ENCODE measurements at regions not wholly inside any gene's neighbourhood (a gene's known extent, or its start where the extent isn't known, plus 50 kb on each side); places are given as distances from the start of the nearest gene placed in this dataset.

DNA sequence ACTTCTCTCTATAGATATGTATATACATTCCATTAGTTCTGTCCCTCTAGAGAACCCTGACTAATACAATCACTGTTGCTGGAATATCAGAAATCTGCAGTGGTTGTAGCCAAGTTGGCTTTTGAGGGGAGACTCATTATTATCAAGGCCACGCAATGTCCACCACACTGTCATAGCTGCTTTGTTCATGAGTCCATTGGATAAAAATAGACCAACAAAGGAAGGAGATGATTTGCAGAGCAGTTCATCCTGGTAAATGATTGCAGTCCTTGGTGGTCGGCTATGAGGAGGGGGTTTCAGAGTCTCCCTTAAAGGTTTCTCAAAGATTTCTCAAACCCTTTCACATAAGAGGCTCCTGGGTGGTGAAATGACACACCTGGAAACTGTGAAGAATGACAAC lies 192.8 kb upstream of the ANKH start:
- no peak overlapping the region for H3K4me2 ChIP-seq (ENCODE audit: extremely low read depth, insufficient read depth, low read length)
- no peak overlapping the region for H2AFZ ChIP-seq (ENCODE audit: low read length)
- no peaks in the 10 kb centered on the region for H3K36me3 ChIP-seq (ENCODE audit: control insufficient read depth, insufficient read depth, low read length)
- H3K9me3 ChIP-seq (ENCODE audit: control insufficient read depth, insufficient read depth, low read depth, low read length): no peaks in the 10 kb centered on the region
- DNase-seq (ENCODE audit: low read depth in 2 of 2): no peak
- H3K4me3 ChIP-seq (replicated peaks in 1 of 4; ENCODE audit: control extremely low read depth in 1 of 4, insufficient read depth in 1 of 4, low read depth in 3 of 4, low read length in 4 of 4): no peak overlapping the region
- no peak for TF ChIP-seq EZH2 (IDR thresholded peaks at IDR 0.05; ENCODE audit: low read length, missing control alignments)
- TF ChIP-seq, protein P1, sequence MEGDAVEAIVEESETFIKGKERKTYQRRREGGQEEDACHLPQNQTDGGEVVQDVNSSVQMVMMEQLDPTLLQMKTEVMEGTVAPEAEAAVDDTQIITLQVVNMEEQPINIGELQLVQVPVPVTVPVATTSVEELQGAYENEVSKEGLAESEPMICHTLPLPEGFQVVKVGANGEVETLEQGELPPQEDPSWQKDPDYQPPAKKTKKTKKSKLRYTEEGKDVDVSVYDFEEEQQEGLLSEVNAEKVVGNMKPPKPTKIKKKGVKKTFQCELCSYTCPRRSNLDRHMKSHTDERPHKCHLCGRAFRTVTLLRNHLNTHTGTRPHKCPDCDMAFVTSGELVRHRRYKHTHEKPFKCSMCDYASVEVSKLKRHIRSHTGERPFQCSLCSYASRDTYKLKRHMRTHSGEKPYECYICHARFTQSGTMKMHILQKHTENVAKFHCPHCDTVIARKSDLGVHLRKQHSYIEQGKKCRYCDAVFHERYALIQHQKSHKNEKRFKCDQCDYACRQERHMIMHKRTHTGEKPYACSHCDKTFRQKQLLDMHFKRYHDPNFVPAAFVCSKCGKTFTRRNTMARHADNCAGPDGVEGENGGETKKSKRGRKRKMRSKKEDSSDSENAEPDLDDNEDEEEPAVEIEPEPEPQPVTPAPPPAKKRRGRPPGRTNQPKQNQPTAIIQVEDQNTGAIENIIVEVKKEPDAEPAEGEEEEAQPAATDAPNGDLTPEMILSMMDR (conservative IDR thresholded peaks at IDR 0.05 in 1 of 2, IDR thresholded peaks at IDR 0.05 in 1 of 2; ENCODE audit: low read depth in 1 of 2, low read length in 2 of 2): no peak
- H3K79me2 ChIP-seq (ENCODE audit: control insufficient read depth, insufficient read depth, low read length): no peaks in the 10 kb centered on the region
- H3K9ac ChIP-seq (ENCODE audit: insufficient read depth, low read length): no peak overlapping the region
- H4K20me1 ChIP-seq (ENCODE audit: control insufficient read depth, extremely low read depth, insufficient read depth, low read length): no peaks in the 10 kb centered on the region
- H3K4me1 ChIP-seq (ENCODE audit: control insufficient read depth, extremely low read depth, insufficient read depth, low read length): no peaks in the 10 kb centered on the region
- H3K27me3 ChIP-seq (ENCODE audit: control insufficient read depth, insufficient read depth, low read length): no peaks in the 10 kb centered on the region
- H3K27ac ChIP-seq (ENCODE audit: insufficient read depth, low read length): no peak overlapping the region

DNA sequence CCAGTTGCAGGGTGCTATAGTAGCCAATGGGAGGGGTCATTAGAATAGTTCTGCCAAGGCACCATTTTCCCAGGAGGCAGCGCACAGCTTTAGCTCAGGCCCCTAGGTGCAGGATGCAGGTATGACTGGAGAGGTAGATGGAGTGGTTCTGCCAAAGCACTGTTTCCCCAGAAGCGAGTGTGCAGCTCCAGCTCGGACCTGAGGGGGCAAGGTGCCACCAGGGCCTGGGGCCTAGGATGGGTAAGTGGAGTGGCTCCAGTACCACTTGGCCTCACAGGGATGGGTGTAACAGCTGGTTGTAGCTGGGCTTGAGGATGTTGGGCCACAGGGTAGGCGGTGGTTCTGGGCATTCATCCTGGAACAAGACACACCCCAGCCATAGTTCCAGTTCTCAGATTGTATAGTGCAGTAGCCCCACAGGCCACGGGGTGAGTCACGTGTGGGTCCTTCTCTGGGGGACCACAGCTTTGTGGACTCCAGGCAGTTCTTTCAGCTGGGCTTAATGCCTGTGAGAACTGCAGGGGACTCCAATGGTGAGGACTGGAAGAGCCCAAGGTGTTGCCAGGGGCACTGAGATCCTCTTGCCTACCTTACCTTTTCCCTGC lies 185.5 kb upstream of the ANKH start:
- Histone ChIP-seq H4K20me1 (ENCODE audit: control insufficient read depth, extremely low read depth, insufficient read depth, low read length) (no peaks in the 10 kb centered on the region), H3K27me3 (ENCODE audit: control insufficient read depth, insufficient read depth, low read length) (no peaks in the 10 kb centered on the region), H3K79me2 (ENCODE audit: control insufficient read depth, insufficient read depth, low read length) (no peaks in the 10 kb centered on the region), H3K27ac (ENCODE audit: insufficient read depth, low read length) (no peak overlapping the region), H3K36me3 (ENCODE audit: control insufficient read depth, insufficient read depth, low read length) (no peaks in the 10 kb centered on the region), H3K9me3 (ENCODE audit: control insufficient read depth, insufficient read depth, low read depth, low read length) (no peaks in the 10 kb centered on the region), H3K9ac (ENCODE audit: insufficient read depth, low read length) (no peak overlapping the region), H3K4me2 (ENCODE audit: extremely low read depth, insufficient read depth, low read length) (no peak overlapping the region), H2AFZ (ENCODE audit: low read length) (no peak overlapping the region), H3K4me3 (replicated peaks in 1 of 4; ENCODE audit: control extremely low read depth in 1 of 4, insufficient read depth in 1 of 4, low read depth in 3 of 4, low read length in 4 of 4) (no peak overlapping the region), H3K4me1 (ENCODE audit: control insufficient read depth, extremely low read depth, insufficient read depth, low read length) (no peaks in the 10 kb centered on the region)
- TF ChIP-seq EZH2 (IDR thresholded peaks at IDR 0.05; ENCODE audit: low read length, missing control alignments): no peak
- TF ChIP-seq, protein P1 (conservative IDR thresholded peaks at IDR 0.05 in 1 of 2, IDR thresholded peaks at IDR 0.05 in 1 of 2; ENCODE audit: low read depth in 1 of 2, low read length in 2 of 2): no peak
- DNase-seq (ENCODE audit: low read depth in 2 of 2): no peak

DNA sequence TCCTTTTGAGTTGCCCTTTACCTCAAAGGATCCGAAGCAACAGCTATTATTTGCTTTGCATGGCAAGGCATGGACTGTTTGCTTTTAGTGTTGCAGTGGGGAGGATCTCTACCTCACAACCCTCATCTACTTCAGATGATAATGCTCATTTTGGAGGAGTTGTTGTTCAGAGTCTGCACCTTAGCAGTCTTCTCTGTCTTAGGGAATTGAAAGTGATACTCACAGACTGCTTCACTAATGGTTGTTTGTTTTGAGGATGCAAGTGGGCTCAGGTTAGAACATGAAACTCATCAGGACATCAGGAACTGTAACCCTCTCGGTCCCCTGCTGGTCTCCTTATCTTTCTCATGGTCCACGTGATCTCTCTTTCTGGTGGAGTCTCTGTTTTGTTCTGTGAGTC lies 172.9 kb upstream of the ANKH start:
- Histone ChIP-seq H3K4me3 (replicated peaks in 1 of 4; ENCODE audit: control extremely low read depth in 1 of 4, insufficient read depth in 1 of 4, low read depth in 3 of 4, low read length in 4 of 4) (no peak overlapping the region), H3K4me1 (ENCODE audit: control insufficient read depth, extremely low read depth, insufficient read depth, low read length) (no peaks in the 10 kb centered on the region), H3K27ac (ENCODE audit: insufficient read depth, low read length) (no peak overlapping the region), H3K4me2 (ENCODE audit: extremely low read depth, insufficient read depth, low read length) (no peak overlapping the region), H4K20me1 (ENCODE audit: control insufficient read depth, extremely low read depth, insufficient read depth, low read length) (no peaks in the 10 kb centered on the region), H3K27me3 (ENCODE audit: control insufficient read depth, insufficient read depth, low read length) (no peaks in the 10 kb centered on the region), H3K9me3 (ENCODE audit: control insufficient read depth, insufficient read depth, low read depth, low read length) (no peaks in the 10 kb centered on the region), H3K9ac (ENCODE audit: insufficient read depth, low read length) (no peak overlapping the region), H2AFZ (ENCODE audit: low read length) (no peak overlapping the region), H3K79me2 (ENCODE audit: control insufficient read depth, insufficient read depth, low read length) (no peaks in the 10 kb centered on the region), H3K36me3 (ENCODE audit: control insufficient read depth, insufficient read depth, low read length) (no peaks in the 10 kb centered on the region)
- TF ChIP-seq EZH2 (IDR thresholded peaks at IDR 0.05; ENCODE audit: low read length, missing control alignments): no peak
- TF ChIP-seq, protein P1 (conservative IDR thresholded peaks at IDR 0.05 in 1 of 2, IDR thresholded peaks at IDR 0.05 in 1 of 2; ENCODE audit: low read depth in 1 of 2, low read length in 2 of 2): no peak
- DNase-seq (ENCODE audit: low read depth in 2 of 2): no peak
